Posterior vena cava (tissue), 2 donors: ENCODE measurements at regions not wholly inside any gene's neighbourhood (a gene's known extent, or its start where the extent isn't known, plus 50 kb on each side); places are given as distances from the start of the nearest gene placed in this dataset.
"Not testable (repeated sequence)": the region's sequence is repeated elsewhere in the genome, so short reads cannot be mapped to it uniquely, and the experiment has no call there.

Experiments
- DNase-seq: peaks from one replicate; pipeline ENCODE4 v3.0.0-alpha.2; 2020; ENCODE audit warnings: low spot score
- intact Hi-C, 2 donors: fragments of 100-400 bp; cut with DNase I; formaldehyde crosslinking; loops; one replicate each; pipeline versions ENCODE4 v1.14.1 to v1.14.2; 2022 to 2023
- donor health status: DM: yes; HTN: yes; CAD: no.
- donor health status: DM: yes; HTN: yes; CAD: no.

GRCh38 chr6:92977018-92977417 lies 442.3 kb downstream of the EPHA7 start:
- DNase-seq, result no peak
- intact Hi-C loops, result no loop called here

GRCh38 chr6:92967362-92967761 lies 452.0 kb downstream of the EPHA7 start:
- DNase-seq, result no peak
- intact Hi-C loops, result no loop called here

- DNase-seq, result no peak
- intact Hi-C loops, result no loop called here
These were observed 456.5 kb downstream of the EPHA7 start for GRCh38 chr6:92962846-92963245.

GRCh38 chr6:92952111-92952510 lies 467.2 kb downstream of the EPHA7 start:
- DNase-seq, result peak; percentile 70
- intact Hi-C loops, result not testable (repeated sequence)

- no peak for DNase-seq
- intact Hi-C loops, result no loop called here
These were observed 473.6 kb downstream of the EPHA7 start for GRCh38 chr6:92945799-92946198.

- intact Hi-C loops, result no loop called here
- DNase-seq, result no peak
These were observed 475.2 kb downstream of the EPHA7 start for GRCh38 chr6:92944132-92944531.

- intact Hi-C loops, result no loop called here
- DNase-seq, result no peak
These were observed 476.8 kb downstream of the EPHA7 start for GRCh38 chr6:92942549-92942948.

GRCh38 chr6:92934625-92935024 lies 484.7 kb downstream of the EPHA7 start:
- no peak for DNase-seq
- intact Hi-C loops, result no loop called here

- intact Hi-C loops, result no loop called here
- DNase-seq, result no peak
These were observed 489.2 kb downstream of the EPHA7 start for GRCh38 chr6:92930171-92930570.

GRCh38 chr6:92922216-92922806 lies 497.0 kb downstream of the EPHA7 start:
- no peak for DNase-seq
- intact Hi-C loops, result no loop called here

GRCh38 chr6:92915466-92915865 lies 503.9 kb downstream of the EPHA7 start:
- intact Hi-C loops, result no loop called here

GRCh38 chr6:92911301-92911700 lies 508.1 kb downstream of the EPHA7 start:
- intact Hi-C loops, result no loop called here

More at GRCh38 chr6:92915466-92915865, 503.9 kb downstream of the EPHA7 start:
- DNase-seq, result no peak

GRCh38 chr6:92910646-92911045 lies 508.7 kb downstream of the EPHA7 start:
- intact Hi-C loops, result no loop called here
- DNase-seq, result no peak

More at GRCh38 chr6:92911301-92911700, 508.1 kb downstream of the EPHA7 start:
- no peak for DNase-seq

- no peak for DNase-seq
- intact Hi-C loops, result no loop called here
These were observed 513.0 kb downstream of the EPHA7 start for GRCh38 chr6:92906385-92906784.

GRCh38 chr6:92893741-92894140 lies 525.6 kb downstream of the EPHA7 start:
- no peak for DNase-seq
- intact Hi-C loops, result no loop called here

GRCh38 chr6:92892626-92893170 lies 526.7 kb downstream of the EPHA7 start:
- intact Hi-C loops, result no loop called here
- DNase-seq, result no peak

GRCh38 chr6:92888316-92888715 lies 531.0 kb downstream of the EPHA7 start:
- DNase-seq, result no peak
- intact Hi-C loops, result no loop called here

GRCh38 chr6:92887871-92888270 lies 531.5 kb downstream of the EPHA7 start:
- intact Hi-C loops, result no loop called here
- DNase-seq, result no peak

- DNase-seq, result no peak
- intact Hi-C loops, result no loop called here
These were observed 539.8 kb downstream of the EPHA7 start for GRCh38 chr6:92879526-92879925.

- no peak for DNase-seq
- intact Hi-C loops, result no loop called here
These were observed 554.3 kb downstream of the EPHA7 start for GRCh38 chr6:92864966-92865555.

GRCh38 chr6:92849636-92850035 lies 569.7 kb downstream of the EPHA7 start:
- intact Hi-C loops, result no loop called here
- no peak for DNase-seq
